HEK293T (cell line): ENCODE measurements at regions not wholly inside any gene's neighbourhood (a gene's known extent, or its start where the extent isn't known, plus 50 kb on each side); places are given as distances from the start of the nearest gene placed in this dataset.
"Not testable (repeated sequence)": the region's sequence is repeated elsewhere in the genome, so short reads cannot be mapped to it uniquely, and the experiment has no call there.

ENCODE experiments used
- CTCF ChIA-PET: fragments of 350-600 bp; formaldehyde crosslinking; extraction: SDS; loops from one replicate; lab custom pipeline; 2021; ENCODE audit warnings: antibody characterized with exemption, inconsistent platforms; lab: Yijun Ruan, JAX
- POLR2A ChIA-PET: fragments of 350-600 bp; formaldehyde crosslinking; extraction: SDS; loops from one replicate; lab custom pipeline; 2020; ENCODE audit warnings: antibody characterized with exemption, inconsistent platforms; lab: Yijun Ruan, JAX
- DNase-seq: peaks from one replicate; pipeline ENCODE4 v3.0.0; 2012; ENCODE audit warnings: mixed read lengths; ENCODE audit errors: extremely low spot score
- ARNT ChIP-seq: fragments of 450-650 bp; IDR thresholded peaks from 2 replicates; pipeline ENCODE4 v1.6.1; 2017; ENCODE audit warnings: mild to moderate bottlenecking
- BHLHE40 ChIP-seq: fragments of 450-650 bp; IDR thresholded peaks from 2 replicates; pipeline ENCODE4 v1.6.1; 2016; ENCODE audit warnings: mild to moderate bottlenecking, moderate library complexity, borderline replicate concordance
- CTBP1 ChIP-seq: fragments of 450-650 bp; IDR thresholded peaks from 2 replicates; pipeline ENCODE4 v1.6.1; 2016; ENCODE audit warnings: borderline replicate concordance
- ELF4 ChIP-seq: fragments of 450-650 bp; IDR thresholded peaks from 2 replicates; pipeline ENCODE4 v1.6.1; 2017; ENCODE audit warnings: antibody characterized with exemption
- FOXA1 ChIP-seq: fragments of 450-650 bp; IDR thresholded peaks from 2 replicates; pipeline ENCODE4 v1.6.1; 2016; ENCODE audit warnings: mild to moderate bottlenecking
- FOXK2 ChIP-seq: fragments of 450-650 bp; IDR thresholded peaks from 2 replicates; pipeline ENCODE4 v1.6.1; 2016; ENCODE audit warnings: mild to moderate bottlenecking
- FOXM1 ChIP-seq: fragments of 450-650 bp; IDR thresholded peaks from 2 replicates; pipeline ENCODE4 v1.6.1; 2017; ENCODE audit warnings: mild to moderate bottlenecking, borderline replicate concordance
- HDGF ChIP-seq: fragments of 450-650 bp; IDR thresholded peaks from 2 replicates; pipeline ENCODE4 v1.6.1; 2017; ENCODE audit warnings: antibody characterized with exemption, borderline replicate concordance
- L3MBTL2 ChIP-seq: fragments of 450-650 bp; conservative IDR thresholded peaks from 2 replicates; pipeline ENCODE4 v1.6.1; 2016; ENCODE audit warnings: mild to moderate bottlenecking
- LEF1 ChIP-seq: fragments of 450-650 bp; IDR thresholded peaks from 2 replicates; pipeline ENCODE4 v1.6.1; 2017; ENCODE audit warnings: mild to moderate bottlenecking, borderline replicate concordance
- NFRKB ChIP-seq: fragments of 450-650 bp; IDR thresholded peaks from 2 replicates; pipeline ENCODE4 v1.6.1; 2016; ENCODE audit warnings: mild to moderate bottlenecking, moderate library complexity
- SP1 ChIP-seq: fragments of 450-650 bp; IDR thresholded peaks from 2 replicates; pipeline ENCODE4 v1.6.1; 2017
- SUZ12 ChIP-seq: fragments of 450-650 bp; IDR thresholded peaks from 2 replicates; pipeline ENCODE4 v1.6.1; 2016; ENCODE audit warnings: mild to moderate bottlenecking
- TARDBP ChIP-seq: fragments of 450-650 bp; IDR thresholded peaks from 2 replicates; pipeline ENCODE4 v1.6.1; 2016
- ZNF384 ChIP-seq: fragments of 450-650 bp; IDR thresholded peaks from 2 replicates; pipeline ENCODE4 v1.6.1; 2016
- TF ChIP-seq, protein P1 (sequence below): fragments of 450-650 bp; IDR thresholded peaks from 2 replicates; pipeline ENCODE4 v1.6.1; 2016

DNA sequence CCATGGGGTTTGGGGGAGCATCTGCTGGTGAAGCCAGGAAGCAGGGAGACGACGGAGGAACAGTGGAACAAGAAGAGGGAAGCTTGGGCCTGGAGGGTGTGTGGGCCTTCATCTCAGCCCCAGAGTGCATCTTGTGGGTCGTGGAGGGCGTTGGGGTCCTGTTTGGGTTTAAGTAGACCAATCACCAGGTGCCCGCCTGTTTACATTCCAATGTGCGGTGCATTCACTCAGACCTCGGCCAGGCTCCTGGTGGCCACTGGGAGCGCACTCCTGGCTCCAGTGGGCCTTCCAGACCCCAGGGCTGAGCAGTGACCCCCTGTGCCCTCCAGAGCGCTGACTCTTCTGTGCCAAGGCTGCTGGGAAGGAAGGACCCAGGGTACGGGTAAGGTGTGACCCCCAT is 293.7 kb downstream of the NDUFA10 start:
- TF ChIP-seq L3MBTL2 (no peak), TARDBP (no peak), SUZ12 (no peak), ZNF384 (no peak), ARNT (no peak), FOXM1 (no peak)
- TF ChIP-seq, protein P1, sequence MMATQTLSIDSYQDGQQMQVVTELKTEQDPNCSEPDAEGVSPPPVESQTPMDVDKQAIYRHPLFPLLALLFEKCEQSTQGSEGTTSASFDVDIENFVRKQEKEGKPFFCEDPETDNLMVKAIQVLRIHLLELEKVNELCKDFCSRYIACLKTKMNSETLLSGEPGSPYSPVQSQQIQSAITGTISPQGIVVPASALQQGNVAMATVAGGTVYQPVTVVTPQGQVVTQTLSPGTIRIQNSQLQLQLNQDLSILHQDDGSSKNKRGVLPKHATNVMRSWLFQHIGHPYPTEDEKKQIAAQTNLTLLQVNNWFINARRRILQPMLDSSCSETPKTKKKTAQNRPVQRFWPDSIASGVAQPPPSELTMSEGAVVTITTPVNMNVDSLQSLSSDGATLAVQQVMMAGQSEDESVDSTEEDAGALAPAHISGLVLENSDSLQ: no peak
- no peak for DNase-seq
- CTCF ChIA-PET: no interaction called here
- POLR2A ChIA-PET: no interaction called here

DNA sequence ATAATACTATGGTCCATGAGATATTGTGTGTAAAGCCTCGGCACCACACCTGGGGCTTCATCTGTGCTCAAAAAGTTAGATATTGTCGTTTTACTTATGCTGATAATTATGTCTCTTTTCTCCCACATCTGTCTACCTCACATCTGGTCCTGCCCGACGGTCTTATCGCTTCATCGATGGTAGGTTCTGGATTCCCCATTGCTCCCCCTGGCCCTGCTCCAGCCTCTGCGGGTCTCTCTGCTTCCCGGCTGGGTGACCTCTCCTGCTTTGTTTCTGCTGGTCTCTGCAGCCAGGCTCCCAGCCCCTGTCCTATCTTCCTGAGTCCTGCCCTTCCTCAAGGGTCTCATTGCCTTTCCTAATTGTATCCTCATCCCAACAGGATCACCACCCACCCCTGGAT is 294.2 kb downstream of the NDUFA10 start:
- ChIA-PET CTCF (no interaction called here), POLR2A (no interaction called here)
- no peak for DNase-seq
- TF ChIP-seq, protein P1: no peak
- TF ChIP-seq ELF4: no peak
- no peak for TF ChIP-seq FOXK2
- TF ChIP-seq BHLHE40: no peak
- no peak for TF ChIP-seq L3MBTL2
- TF ChIP-seq CTBP1: no peak
- TF ChIP-seq HDGF: no peak
- TF ChIP-seq ZNF384: no peak
- TF ChIP-seq LEF1: no peak
- no peak for TF ChIP-seq FOXM1
- no peak for TF ChIP-seq FOXA1
- no peak for TF ChIP-seq ARNT
- TF ChIP-seq SUZ12: no peak
- TF ChIP-seq SP1: no peak
- TF ChIP-seq TARDBP: no peak
- TF ChIP-seq NFRKB: no peak

DNA sequence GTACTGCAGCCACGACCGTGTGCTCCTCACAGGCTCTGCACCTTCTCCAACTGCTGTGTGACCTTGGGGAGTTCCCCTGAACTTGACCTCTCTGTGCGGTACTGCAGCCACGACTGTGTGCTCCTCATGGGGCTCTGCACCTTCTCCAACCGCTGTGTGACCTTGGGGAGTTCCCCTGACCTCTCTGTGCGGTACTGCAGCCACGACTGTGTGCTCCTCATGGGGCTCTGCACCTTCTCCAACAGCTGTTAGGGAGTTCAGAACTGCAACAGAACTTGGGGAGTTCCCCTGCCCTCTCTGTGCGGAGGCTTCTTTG is 294.6 kb downstream of the NDUFA10 start:
- DNase-seq, CTCF ChIA-PET, POLR2A ChIA-PET: not testable (repeated sequence)

DNA sequence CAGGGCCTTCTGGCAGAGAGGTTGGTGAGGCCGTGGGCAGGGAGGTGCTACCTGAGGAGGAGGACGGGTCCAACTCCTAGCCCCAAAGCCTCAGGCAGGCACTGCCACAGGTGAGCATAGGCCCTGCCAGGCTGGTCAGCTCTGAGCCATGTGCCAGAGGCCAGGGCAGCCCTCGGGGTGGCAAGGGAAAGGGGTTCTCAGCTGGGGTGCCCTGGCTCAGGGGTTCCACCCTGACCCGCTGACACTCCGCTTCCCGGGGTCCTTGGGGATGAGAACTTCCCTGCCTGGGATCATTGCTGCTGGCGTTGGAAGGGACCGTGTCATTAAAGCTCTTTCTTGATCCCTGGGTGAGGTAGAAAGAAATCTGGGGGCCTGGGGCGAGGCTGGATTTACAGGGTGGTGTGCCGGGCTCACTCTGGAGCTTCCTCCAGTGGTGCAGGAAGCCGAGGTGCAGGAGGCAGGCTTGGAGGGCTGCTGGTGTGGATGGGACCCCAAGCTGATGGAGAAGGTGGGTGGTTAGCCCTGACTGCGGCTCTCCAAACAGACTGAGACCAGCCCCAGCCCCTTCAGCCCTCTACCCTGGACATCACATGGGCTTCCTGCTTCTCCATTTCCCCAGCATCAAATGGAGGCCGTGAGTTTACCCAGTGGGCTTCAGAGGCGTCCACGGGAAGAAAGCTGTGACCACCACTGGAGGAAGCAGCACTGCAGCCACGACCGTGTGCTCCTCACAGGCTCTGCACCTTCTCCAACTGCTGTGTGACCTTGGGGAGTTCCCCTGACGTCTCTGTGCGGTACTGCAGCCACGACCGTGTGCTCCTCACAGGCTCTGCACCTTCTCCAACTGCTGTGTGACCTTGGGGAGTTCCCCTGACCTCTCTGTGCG is 295.2 kb downstream of the NDUFA10 start:
- CTCF ChIA-PET: interaction anchor here (0.6 kb wide), 1 partner anchor 15 kb away, joined by 3 read pairs; no protein-coding TSS in a partner anchor
- no peak for DNase-seq
- POLR2A ChIA-PET: no interaction called here
- TF ChIP-seq ZNF384 (no peak), CTBP1 (no peak), L3MBTL2 (no peak), SUZ12 (no peak), LEF1 (no peak), NFRKB (no peak), FOXM1 (no peak), FOXK2 (no peak), HDGF (no peak), SP1 (no peak), FOXA1 (no peak), TARDBP (no peak), ARNT (no peak)

DNA sequence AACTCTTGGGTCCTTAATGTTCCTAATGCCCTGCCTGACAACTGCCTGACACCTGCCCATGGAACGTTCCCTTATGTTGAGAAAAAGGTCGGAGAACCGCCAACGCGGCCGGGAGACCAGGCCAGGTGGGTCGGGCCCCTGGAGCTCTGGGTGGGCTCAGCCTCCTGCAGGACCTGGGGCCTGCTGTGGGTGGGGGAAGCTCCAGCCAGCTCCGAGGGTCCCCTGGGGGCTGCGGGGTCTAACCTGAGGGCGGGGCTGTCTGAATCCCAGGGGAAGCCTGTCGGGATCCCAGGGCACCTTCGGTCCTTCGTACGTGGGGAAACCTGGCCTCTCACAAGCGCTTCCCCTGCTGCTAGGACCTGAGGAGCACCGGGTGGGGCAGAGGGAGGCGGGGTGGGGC is 296.0 kb downstream of the NDUFA10 start:
- TF ChIP-seq, protein P1: no peak
- TF ChIP-seq HDGF: no peak
- TF ChIP-seq NFRKB: no peak
- TF ChIP-seq ARNT: no peak
- no peak for TF ChIP-seq LEF1
- TF ChIP-seq L3MBTL2: no peak
- TF ChIP-seq FOXK2: no peak
- TF ChIP-seq TARDBP: no peak
- TF ChIP-seq FOXM1: no peak
- TF ChIP-seq ELF4: no peak
- TF ChIP-seq FOXA1: no peak
- TF ChIP-seq SP1: no peak
- TF ChIP-seq CTBP1: no peak
- no peak for DNase-seq
- POLR2A ChIA-PET: no interaction called here
- CTCF ChIA-PET: interaction anchor here (0.6 kb wide), 1 partner anchor 14 kb away, joined by 3 read pairs; no protein-coding TSS in a partner anchor

DNA sequence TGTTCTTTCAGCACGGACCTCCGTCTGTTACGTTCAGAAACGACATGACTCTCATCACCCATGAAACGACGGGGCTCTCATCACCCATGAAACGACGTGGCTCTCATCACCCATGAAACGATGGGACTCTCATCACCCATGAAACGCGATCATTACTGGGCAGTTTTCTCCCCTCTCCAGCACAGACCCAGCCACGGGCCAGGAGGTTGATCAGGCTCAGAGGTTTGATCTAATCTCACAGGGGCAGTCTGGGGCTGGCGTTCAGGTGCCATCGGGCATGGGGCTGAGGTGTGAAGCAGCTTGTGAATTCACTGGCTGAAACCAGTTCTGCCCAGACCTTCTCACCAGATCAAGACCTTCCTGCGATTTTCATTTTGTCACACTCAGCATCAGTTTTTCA is 296.4 kb downstream of the NDUFA10 start:
- ChIA-PET CTCF (interaction anchor here (0.6 kb wide), 1 partner anchor 42 kb away, joined by 3 read pairs; no protein-coding TSS in a partner anchor), POLR2A (no interaction called here)
- DNase-seq: no peak
- TF ChIP-seq NFRKB (no peak), FOXK2 (no peak), SP1 (no peak), ARNT (no peak), ELF4 (no peak), CTBP1 (no peak), LEF1 (no peak), L3MBTL2 (no peak), FOXM1 (no peak), ZNF384 (no peak), BHLHE40 (no peak), FOXA1 (no peak), HDGF (no peak)
